ENCODE measurements at regions not wholly inside any gene's neighbourhood (a gene's known extent, or its start where the extent isn't known, plus 50 kb on each side); places are given as distances from the start of the nearest gene placed in this dataset.
"Not testable (repeated sequence)": the region's sequence is repeated elsewhere in the genome, so short reads cannot be mapped to it uniquely, and the experiment has no call there.

- no peak overlapping the region for H3K27ac Mint-ChIP-seq
- H3K36me3 Mint-ChIP-seq: no peaks in the 10 kb centered on the region
- no peaks in the 10 kb centered on the region for H3K9me3 Mint-ChIP-seq
- no peak for DNase-seq (ENCODE audit: low spot score in 2 of 2)
- H3K4me1 Mint-ChIP-seq: no peaks in the 10 kb centered on the region
- no peak overlapping the region for H3K4me3 Mint-ChIP-seq
- no peak for ATAC-seq
Observed at GRCh38 chr13:72555601-72556000, 171.8 kb downstream of the MZT1 start.

GRCh38 chr13:72552731-72553130 lies 174.7 kb downstream of the MZT1 start:
- H3K4me3 Mint-ChIP-seq: no peak overlapping the region
- ATAC-seq: no peak

GRCh38 chr13:72545895-72546294 lies 181.5 kb downstream of the MZT1 start:
- H3K4me1 Mint-ChIP-seq; H3K36me3 Mint-ChIP-seq; H3K4me3 Mint-ChIP-seq; ATAC-seq; DNase-seq (ENCODE audit: low spot score in 2 of 2); H3K9me3 Mint-ChIP-seq; H3K27ac Mint-ChIP-seq: not testable (repeated sequence)

More at GRCh38 chr13:72552731-72553130, 174.7 kb downstream of the MZT1 start:
- Mint-ChIP-seq H3K36me3 (no peaks in the 10 kb centered on the region), H3K9me3 (peaks cover 3% of the 10 kb centered on the region), H3K27ac (no peak overlapping the region), H3K4me1 (no peaks in the 10 kb centered on the region)
- no peak for DNase-seq (ENCODE audit: low spot score in 2 of 2)

- DNase-seq (ENCODE audit: low spot score in 2 of 2) (no peak), ATAC-seq (no peak)
- H3K4me3 Mint-ChIP-seq: no peak overlapping the region
- peaks cover 6% of the 10 kb centered on the region for H3K9me3 Mint-ChIP-seq
- H3K4me1 Mint-ChIP-seq: no peaks in the 10 kb centered on the region
- no peaks in the 10 kb centered on the region for H3K36me3 Mint-ChIP-seq
- no peak overlapping the region for H3K27ac Mint-ChIP-seq
Observed at GRCh38 chr13:72545030-72545719, 182.3 kb downstream of the MZT1 start.

- Mint-ChIP-seq H3K4me1 (no peaks in the 10 kb centered on the region), H3K36me3 (no peaks in the 10 kb centered on the region), H3K9me3 (peaks cover 6% of the 10 kb centered on the region), H3K4me3 (no peak overlapping the region), H3K27ac (no peak overlapping the region)
- no peak for ATAC-seq
- DNase-seq (ENCODE audit: low spot score in 2 of 2): no peak
Observed at GRCh38 chr13:72544042-72544441, 183.4 kb downstream of the MZT1 start.

GRCh38 chr13:72542241-72542640 lies 185.2 kb downstream of the MZT1 start:
- Mint-ChIP-seq H3K4me1 (no peaks in the 10 kb centered on the region), H3K36me3 (no peaks in the 10 kb centered on the region), H3K27ac (no peak overlapping the region), H3K4me3 (no peak overlapping the region), H3K9me3 (peaks cover 3% of the 10 kb centered on the region)
- DNase-seq (ENCODE audit: low spot score in 2 of 2) (no peak), ATAC-seq (no peak)

GRCh38 chr13:72541674-72542073 lies 185.8 kb downstream of the MZT1 start:
- H3K4me3 Mint-ChIP-seq: no peak overlapping the region

GRCh38 chr13:72540881-72541280 lies 186.5 kb downstream of the MZT1 start:
- Mint-ChIP-seq H3K27ac (no peak overlapping the region), H3K4me1 (no peaks in the 10 kb centered on the region), H3K9me3 (peaks cover 3% of the 10 kb centered on the region), H3K36me3 (no peaks in the 10 kb centered on the region), H3K4me3 (no peak overlapping the region)
- DNase-seq (ENCODE audit: low spot score in 2 of 2): no peak
- ATAC-seq: no peak

More at GRCh38 chr13:72541674-72542073, 185.8 kb downstream of the MZT1 start:
- ATAC-seq (no peak), DNase-seq (ENCODE audit: low spot score in 2 of 2) (no peak)
- no peak overlapping the region for H3K27ac Mint-ChIP-seq
- peaks cover 3% of the 10 kb centered on the region for H3K9me3 Mint-ChIP-seq
- no peaks in the 10 kb centered on the region for H3K36me3 Mint-ChIP-seq
- no peaks in the 10 kb centered on the region for H3K4me1 Mint-ChIP-seq

GRCh38 chr13:72539925-72540324 lies 187.5 kb downstream of the MZT1 start:
- no peak for ATAC-seq
- Mint-ChIP-seq H3K4me1 (no peaks in the 10 kb centered on the region), H3K4me3 (no peak overlapping the region), H3K27ac (no peak overlapping the region), H3K9me3 (peaks cover 3% of the 10 kb centered on the region), H3K36me3 (no peaks in the 10 kb centered on the region)
- no peak for DNase-seq (ENCODE audit: low spot score in 2 of 2)

- H3K4me1 Mint-ChIP-seq: no peaks in the 10 kb centered on the region
- no peak for DNase-seq (ENCODE audit: low spot score in 2 of 2)
- ATAC-seq: no peak
- H3K27ac Mint-ChIP-seq: no peak overlapping the region
- no peaks in the 10 kb centered on the region for H3K36me3 Mint-ChIP-seq
- H3K4me3 Mint-ChIP-seq: no peak overlapping the region
- H3K9me3 Mint-ChIP-seq: no peaks in the 10 kb centered on the region
Observed at GRCh38 chr13:72537782-72538181, 189.6 kb downstream of the MZT1 start.

- no peak overlapping the region for H3K27ac Mint-ChIP-seq
- no peaks in the 10 kb centered on the region for H3K36me3 Mint-ChIP-seq
- ATAC-seq: no peak
- no peak for DNase-seq (ENCODE audit: low spot score in 2 of 2)
- no peaks in the 10 kb centered on the region for H3K4me1 Mint-ChIP-seq
- H3K9me3 Mint-ChIP-seq: no peaks in the 10 kb centered on the region
- H3K4me3 Mint-ChIP-seq: no peak overlapping the region
Observed at GRCh38 chr13:72537395-72537780, 190.0 kb downstream of the MZT1 start.

- ATAC-seq (no peak), DNase-seq (ENCODE audit: low spot score in 2 of 2) (no peak)
- no peak overlapping the region for H3K27ac Mint-ChIP-seq
- no peak overlapping the region for H3K4me3 Mint-ChIP-seq
- H3K4me1 Mint-ChIP-seq: no peaks in the 10 kb centered on the region
- H3K9me3 Mint-ChIP-seq: no peaks in the 10 kb centered on the region
- H3K36me3 Mint-ChIP-seq: no peaks in the 10 kb centered on the region
Observed at GRCh38 chr13:72536714-72537394, 190.6 kb downstream of the MZT1 start.

- H3K4me1 Mint-ChIP-seq: no peaks in the 10 kb centered on the region
Observed at GRCh38 chr13:72534951-72535640, 192.3 kb downstream of the MZT1 start.

GRCh38 chr13:72530471-72530870 lies 197.0 kb downstream of the MZT1 start:
- ATAC-seq (no peak), DNase-seq (ENCODE audit: low spot score in 2 of 2) (no peak)

More at GRCh38 chr13:72534951-72535640, 192.3 kb downstream of the MZT1 start:
- Mint-ChIP-seq H3K27ac (no peak overlapping the region), H3K36me3 (no peaks in the 10 kb centered on the region), H3K4me3 (no peak overlapping the region), H3K9me3 (no peaks in the 10 kb centered on the region)
- no peak for ATAC-seq
- no peak for DNase-seq (ENCODE audit: low spot score in 2 of 2)

GRCh38 chr13:72527333-72527732 lies 200.1 kb downstream of the MZT1 start:
- Mint-ChIP-seq H3K4me3 (no peak overlapping the region), H3K4me1 (no peaks in the 10 kb centered on the region), H3K36me3 (no peaks in the 10 kb centered on the region), H3K27ac (no peak overlapping the region), H3K9me3 (no peaks in the 10 kb centered on the region)
- DNase-seq (ENCODE audit: low spot score in 2 of 2): no peak
- no peak for ATAC-seq

More at GRCh38 chr13:72530471-72530870, 197.0 kb downstream of the MZT1 start:
- Mint-ChIP-seq H3K4me1 (no peaks in the 10 kb centered on the region), H3K36me3 (no peaks in the 10 kb centered on the region), H3K9me3 (no peaks in the 10 kb centered on the region), H3K27ac (no peak overlapping the region), H3K4me3 (no peak overlapping the region)

GRCh38 chr13:72523593-72523992 lies 203.8 kb downstream of the MZT1 start:
- H3K36me3 Mint-ChIP-seq: no peaks in the 10 kb centered on the region
- no peak overlapping the region for H3K27ac Mint-ChIP-seq
- ATAC-seq (no peak), DNase-seq (ENCODE audit: low spot score in 2 of 2) (no peak)
- H3K4me1 Mint-ChIP-seq: no peaks in the 10 kb centered on the region
- no peak overlapping the region for H3K4me3 Mint-ChIP-seq
- no peaks in the 10 kb centered on the region for H3K9me3 Mint-ChIP-seq

Data from stimulated activated effector memory CD8-positive, alpha-beta T cell treated with anti-CD3 and anti-CD28 coated beads, Interleukin-12 subunit alpha, Interleukin-12 subunit beta, amount 100 ng/mL, for 72 hours (primary cell).